WTC11 (cell line): ENCODE measurements at regions not wholly inside any gene's neighbourhood (a gene's known extent, or its start where the extent isn't known, plus 50 kb on each side); places are given as distances from the start of the nearest gene placed in this dataset.

Source experiments
- ATAC-seq: fragments of 200-7000 bp; cut with Tn5 transposase; 2 replicates; pipeline ENCODE4 v1.10.0; 2021; ENCODE audit warnings: mild to moderate bottlenecking, moderate library complexity
- CTCF ChIA-PET: fragments of 300-600 bp; sonication (Branson Sonifier 250); formaldehyde crosslinking; loops from one replicate; lab custom pipeline; 2021; ENCODE audit warnings: antibody characterized with exemption; lab: Charles Lee
- POLR2A ChIA-PET: fragments of 350-600 bp; sonication (Branson Sonifier 250); formaldehyde crosslinking; loops from one replicate; lab custom pipeline; 2021; ENCODE audit warnings: antibody characterized with exemption; lab: Charles Lee
- DNase-seq: peaks from one replicate; pipeline ENCODE4 v3.0.0; 2021; ENCODE audit warnings: low spot score
- H3K27ac Mint-ChIP-seq: 2 replicates; pipeline ENCODE4 v1.8.0; 2021; ENCODE audit warnings: mixed read lengths
- H3K27me3 Mint-ChIP-seq: 2 replicates; pipeline ENCODE4 v1.8.0; 2021; ENCODE audit warnings: low read depth, mild to moderate bottlenecking, moderate library complexity, mixed read lengths
- H3K36me3 Mint-ChIP-seq: 2 replicates; pipeline ENCODE4 v1.8.0; 2021; ENCODE audit warnings: mixed read lengths
- H3K4me1 Mint-ChIP-seq: 2 replicates; pipeline ENCODE4 v1.8.0; 2022; ENCODE audit warnings: mixed read lengths
- H3K4me3 Mint-ChIP-seq: 2 replicates; pipeline ENCODE4 v1.8.0; 2021; ENCODE audit warnings: mild to moderate bottlenecking, moderate library complexity, mixed read lengths
- H3K9me3 Mint-ChIP-seq: 2 replicates; pipeline ENCODE4 v1.8.0; 2021; ENCODE audit warnings: mixed read lengths
- E2F1 ChIP-seq: sonication (generic); formaldehyde crosslinking; IDR thresholded peaks from 2 replicates; pipeline ENCODE4 v1.8.0; 2022; ENCODE audit warnings: mild to moderate bottlenecking, missing genetic modification reagents
- GABPB1 ChIP-seq: sonication (generic); formaldehyde crosslinking; IDR thresholded peaks from 2 replicates; pipeline ENCODE4 v1.8.1; 2023; ENCODE audit warnings: mild to moderate bottlenecking, missing genetic modification reagents
- JAZF1 ChIP-seq: fragments of 250-450 bp; sonication (Bioruptor Pico); IDR thresholded peaks from 2 replicates; pipeline ENCODE4 v1.9.0; 2021; ENCODE audit warnings: moderate library complexity, mild to moderate bottlenecking, inconsistent platforms
- MYBL2 ChIP-seq: sonication (generic); formaldehyde crosslinking; IDR thresholded peaks from 2 replicates; pipeline ENCODE4 v1.8.1; 2023; ENCODE audit warnings: mild to moderate bottlenecking, moderate library complexity, missing genetic modification reagents
- RORB ChIP-seq: fragments of 250-450 bp; sonication (Bioruptor Pico); IDR thresholded peaks from 2 replicates; pipeline ENCODE4 v1.9.0; 2021; ENCODE audit warnings: mild to moderate bottlenecking
- STAT6 ChIP-seq: sonication (generic); formaldehyde crosslinking; conservative IDR thresholded peaks from 2 replicates; pipeline ENCODE4 v1.8.1; 2023; ENCODE audit warnings: mild to moderate bottlenecking, low read depth, missing genetic modification reagents, moderate library complexity
- TEAD1 ChIP-seq: sonication (generic); formaldehyde crosslinking; IDR thresholded peaks from 2 replicates; pipeline ENCODE4 v1.8.0; 2022; ENCODE audit warnings: mild to moderate bottlenecking, missing genetic modification reagents
- ZBTB21 ChIP-seq: sonication (generic); formaldehyde crosslinking; IDR thresholded peaks from 2 replicates; pipeline ENCODE4 v1.8.1; 2023; ENCODE audit warnings: mild to moderate bottlenecking, missing genetic modification reagents, borderline replicate concordance
- ZNF121 ChIP-seq: sonication (generic); formaldehyde crosslinking; IDR thresholded peaks from 2 replicates; pipeline ENCODE4 v1.8.0; 2023; ENCODE audit warnings: missing genetic modification reagents
- ZNF138 ChIP-seq: sonication (generic); formaldehyde crosslinking; conservative IDR thresholded peaks from 2 replicates; pipeline ENCODE4 v1.8.1; 2022; ENCODE audit warnings: mild to moderate bottlenecking, moderate library complexity, missing genetic modification reagents
- ZNF532 ChIP-seq: fragments of 250-450 bp; sonication (Bioruptor Pico); IDR thresholded peaks from 2 replicates; pipeline ENCODE4 v1.9.0; 2021; ENCODE audit warnings: mild to moderate bottlenecking, borderline replicate concordance
- TF ChIP-seq, protein P1 (sequence below): sonication (generic); formaldehyde crosslinking; IDR thresholded peaks from 2 replicates; pipeline ENCODE4 v1.8.0; 2023; ENCODE audit warnings: mild to moderate bottlenecking, missing genetic modification reagents
- TF ChIP-seq, protein P2 (sequence below): fragments of 250-450 bp; sonication (Bioruptor Pico); IDR thresholded peaks from 2 replicates; pipeline ENCODE4 v1.9.0; 2021; ENCODE audit warnings: mild to moderate bottlenecking
- TF ChIP-seq, protein P3 (sequence below): sonication (generic); formaldehyde crosslinking; IDR thresholded peaks from 2 replicates; pipeline ENCODE4 v1.8.0; 2022; ENCODE audit warnings: mild to moderate bottlenecking, missing genetic modification reagents
- TF ChIP-seq, protein P4 (sequence below): fragments of 200-600 bp; IDR thresholded peaks from 2 replicates; pipeline ENCODE4 v1.8.0; 2022; ENCODE audit warnings: antibody characterized with exemption

GRCh38 chr4:188647820-188648370 lies 508.7 kb downstream of the TRIML1 start:
- no peaks in the 10 kb centered on the region for H3K36me3 Mint-ChIP-seq
- H3K9me3 Mint-ChIP-seq, result peaks cover 4% of the 10 kb centered on the region; the same call in 1 of the 2 replicates
- no peaks in the 10 kb centered on the region for H3K27me3 Mint-ChIP-seq
- TF ChIP-seq TEAD1 (CRISPR knock-in tag), result no peak
- TF ChIP-seq, protein P1, sequence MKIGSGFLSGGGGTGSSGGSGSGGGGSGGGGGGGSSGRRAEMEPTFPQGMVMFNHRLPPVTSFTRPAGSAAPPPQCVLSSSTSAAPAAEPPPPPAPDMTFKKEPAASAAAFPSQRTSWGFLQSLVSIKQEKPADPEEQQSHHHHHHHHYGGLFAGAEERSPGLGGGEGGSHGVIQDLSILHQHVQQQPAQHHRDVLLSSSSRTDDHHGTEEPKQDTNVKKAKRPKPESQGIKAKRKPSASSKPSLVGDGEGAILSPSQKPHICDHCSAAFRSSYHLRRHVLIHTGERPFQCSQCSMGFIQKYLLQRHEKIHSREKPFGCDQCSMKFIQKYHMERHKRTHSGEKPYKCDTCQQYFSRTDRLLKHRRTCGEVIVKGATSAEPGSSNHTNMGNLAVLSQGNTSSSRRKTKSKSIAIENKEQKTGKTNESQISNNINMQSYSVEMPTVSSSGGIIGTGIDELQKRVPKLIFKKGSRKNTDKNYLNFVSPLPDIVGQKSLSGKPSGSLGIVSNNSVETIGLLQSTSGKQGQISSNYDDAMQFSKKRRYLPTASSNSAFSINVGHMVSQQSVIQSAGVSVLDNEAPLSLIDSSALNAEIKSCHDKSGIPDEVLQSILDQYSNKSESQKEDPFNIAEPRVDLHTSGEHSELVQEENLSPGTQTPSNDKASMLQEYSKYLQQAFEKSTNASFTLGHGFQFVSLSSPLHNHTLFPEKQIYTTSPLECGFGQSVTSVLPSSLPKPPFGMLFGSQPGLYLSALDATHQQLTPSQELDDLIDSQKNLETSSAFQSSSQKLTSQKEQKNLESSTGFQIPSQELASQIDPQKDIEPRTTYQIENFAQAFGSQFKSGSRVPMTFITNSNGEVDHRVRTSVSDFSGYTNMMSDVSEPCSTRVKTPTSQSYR (CRISPR knock-in tag), result no peak
- no peak for TF ChIP-seq ZNF121 (CRISPR knock-in tag)
- TF ChIP-seq MYBL2, result no peak
- no peak for TF ChIP-seq E2F1 (CRISPR knock-in tag)
- no peak for TF ChIP-seq ZNF138 (CRISPR knock-in tag)
- TF ChIP-seq, protein P2, sequence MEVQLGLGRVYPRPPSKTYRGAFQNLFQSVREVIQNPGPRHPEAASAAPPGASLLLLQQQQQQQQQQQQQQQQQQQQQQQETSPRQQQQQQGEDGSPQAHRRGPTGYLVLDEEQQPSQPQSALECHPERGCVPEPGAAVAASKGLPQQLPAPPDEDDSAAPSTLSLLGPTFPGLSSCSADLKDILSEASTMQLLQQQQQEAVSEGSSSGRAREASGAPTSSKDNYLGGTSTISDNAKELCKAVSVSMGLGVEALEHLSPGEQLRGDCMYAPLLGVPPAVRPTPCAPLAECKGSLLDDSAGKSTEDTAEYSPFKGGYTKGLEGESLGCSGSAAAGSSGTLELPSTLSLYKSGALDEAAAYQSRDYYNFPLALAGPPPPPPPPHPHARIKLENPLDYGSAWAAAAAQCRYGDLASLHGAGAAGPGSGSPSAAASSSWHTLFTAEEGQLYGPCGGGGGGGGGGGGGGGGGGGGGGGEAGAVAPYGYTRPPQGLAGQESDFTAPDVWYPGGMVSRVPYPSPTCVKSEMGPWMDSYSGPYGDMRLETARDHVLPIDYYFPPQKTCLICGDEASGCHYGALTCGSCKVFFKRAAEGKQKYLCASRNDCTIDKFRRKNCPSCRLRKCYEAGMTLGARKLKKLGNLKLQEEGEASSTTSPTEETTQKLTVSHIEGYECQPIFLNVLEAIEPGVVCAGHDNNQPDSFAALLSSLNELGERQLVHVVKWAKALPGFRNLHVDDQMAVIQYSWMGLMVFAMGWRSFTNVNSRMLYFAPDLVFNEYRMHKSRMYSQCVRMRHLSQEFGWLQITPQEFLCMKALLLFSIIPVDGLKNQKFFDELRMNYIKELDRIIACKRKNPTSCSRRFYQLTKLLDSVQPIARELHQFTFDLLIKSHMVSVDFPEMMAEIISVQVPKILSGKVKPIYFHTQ (CRISPR knock-in tag), result no peak
- TF ChIP-seq GABPB1, result no peak
- TF ChIP-seq ZNF532 (CRISPR knock-in tag), result no peak
- TF ChIP-seq ZBTB21, result no peak
- peaks cover 12% of the 10 kb centered on the region for H3K4me1 Mint-ChIP-seq
- no peak for DNase-seq
- CTCF ChIA-PET, result no interaction called here
- POLR2A ChIA-PET, result interaction anchor here (0.6 kb wide), 1 partner anchor 818 kb away, joined by 4 read pairs; no protein-coding TSS in a partner anchor
- H3K4me3 Mint-ChIP-seq, result no peak overlapping the region
- no peak overlapping the region for H3K27ac Mint-ChIP-seq
- no peak for ATAC-seq

GRCh38 chr4:188649635-188650034 lies 510.4 kb downstream of the TRIML1 start:
- Mint-ChIP-seq H3K9me3 (peaks cover 4% of the 10 kb centered on the region; the same call in 1 of the 2 replicates), H3K4me3 (no peak overlapping the region), H3K27ac (no peak overlapping the region), H3K36me3 (no peaks in the 10 kb centered on the region), H3K27me3 (no peaks in the 10 kb centered on the region), H3K4me1 (peaks cover 11% of the 10 kb centered on the region)
- ATAC-seq (no peak), DNase-seq (no peak)
- ChIA-PET POLR2A (no interaction called here), CTCF (no interaction called here)
- no peak for TF ChIP-seq ZBTB21
- no peak for TF ChIP-seq RORB (CRISPR knock-in tag)
- TF ChIP-seq, protein P3, sequence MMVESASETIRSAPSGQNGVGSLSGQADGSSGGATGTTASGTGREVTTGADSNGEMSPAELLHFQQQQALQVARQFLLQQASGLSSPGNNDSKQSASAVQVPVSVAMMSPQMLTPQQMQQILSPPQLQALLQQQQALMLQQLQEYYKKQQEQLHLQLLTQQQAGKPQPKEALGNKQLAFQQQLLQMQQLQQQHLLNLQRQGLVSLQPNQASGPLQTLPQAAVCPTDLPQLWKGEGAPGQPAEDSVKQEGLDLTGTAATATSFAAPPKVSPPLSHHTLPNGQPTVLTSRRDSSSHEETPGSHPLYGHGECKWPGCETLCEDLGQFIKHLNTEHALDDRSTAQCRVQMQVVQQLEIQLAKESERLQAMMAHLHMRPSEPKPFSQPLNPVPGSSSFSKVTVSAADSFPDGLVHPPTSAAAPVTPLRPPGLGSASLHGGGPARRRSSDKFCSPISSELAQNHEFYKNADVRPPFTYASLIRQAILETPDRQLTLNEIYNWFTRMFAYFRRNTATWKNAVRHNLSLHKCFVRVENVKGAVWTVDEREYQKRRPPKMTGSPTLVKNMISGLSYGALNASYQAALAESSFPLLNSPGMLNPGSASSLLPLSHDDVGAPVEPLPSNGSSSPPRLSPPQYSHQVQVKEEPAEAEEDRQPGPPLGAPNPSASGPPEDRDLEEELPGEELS (CRISPR knock-in tag), result no peak
- no peak for TF ChIP-seq JAZF1 (CRISPR knock-in tag)
- no peak for TF ChIP-seq STAT6 (CRISPR knock-in tag)
- TF ChIP-seq, protein P4, sequence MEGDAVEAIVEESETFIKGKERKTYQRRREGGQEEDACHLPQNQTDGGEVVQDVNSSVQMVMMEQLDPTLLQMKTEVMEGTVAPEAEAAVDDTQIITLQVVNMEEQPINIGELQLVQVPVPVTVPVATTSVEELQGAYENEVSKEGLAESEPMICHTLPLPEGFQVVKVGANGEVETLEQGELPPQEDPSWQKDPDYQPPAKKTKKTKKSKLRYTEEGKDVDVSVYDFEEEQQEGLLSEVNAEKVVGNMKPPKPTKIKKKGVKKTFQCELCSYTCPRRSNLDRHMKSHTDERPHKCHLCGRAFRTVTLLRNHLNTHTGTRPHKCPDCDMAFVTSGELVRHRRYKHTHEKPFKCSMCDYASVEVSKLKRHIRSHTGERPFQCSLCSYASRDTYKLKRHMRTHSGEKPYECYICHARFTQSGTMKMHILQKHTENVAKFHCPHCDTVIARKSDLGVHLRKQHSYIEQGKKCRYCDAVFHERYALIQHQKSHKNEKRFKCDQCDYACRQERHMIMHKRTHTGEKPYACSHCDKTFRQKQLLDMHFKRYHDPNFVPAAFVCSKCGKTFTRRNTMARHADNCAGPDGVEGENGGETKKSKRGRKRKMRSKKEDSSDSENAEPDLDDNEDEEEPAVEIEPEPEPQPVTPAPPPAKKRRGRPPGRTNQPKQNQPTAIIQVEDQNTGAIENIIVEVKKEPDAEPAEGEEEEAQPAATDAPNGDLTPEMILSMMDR, result no peak
